ENCODE measurements at regions not wholly inside any gene's neighbourhood (a gene's known extent, or its start where the extent isn't known, plus 50 kb on each side); places are given as distances from the start of the nearest gene placed in this dataset.

- no peak for TF ChIP-seq POLR2A (IDR thresholded peaks at IDR 0.05; ENCODE audit: low read depth, low read length)
- no peak for TF ChIP-seq POLR2AphosphoS5 (IDR thresholded peaks at IDR 0.05; ENCODE audit: low read depth, low read length)
Observed at GRCh38 chr12:58233886-58234285, 292.5 kb downstream of the ATP23 start.
